GM12875 (cell line): ENCODE measurements at regions not wholly inside any gene's neighbourhood (a gene's known extent, or its start where the extent isn't known, plus 50 kb on each side); places are given as distances from the start of the nearest gene placed in this dataset.

Experiments
- H3K4me3 ChIP-seq: one replicate; pipeline ENCODE4 v1.5.1; 2011; ENCODE audit warnings: low read depth, low read length, control low read depth
- TF ChIP-seq, protein P1 (sequence below): IDR thresholded peaks from 2 replicates; pipeline ENCODE4 v1.5.1; 2011; ENCODE audit warnings: low read depth, mild to moderate bottlenecking, control low read depth, inconsistent platforms, low read length, moderate library complexity, borderline replicate concordance; ENCODE audit not compliant: insufficient read depth

DNA sequence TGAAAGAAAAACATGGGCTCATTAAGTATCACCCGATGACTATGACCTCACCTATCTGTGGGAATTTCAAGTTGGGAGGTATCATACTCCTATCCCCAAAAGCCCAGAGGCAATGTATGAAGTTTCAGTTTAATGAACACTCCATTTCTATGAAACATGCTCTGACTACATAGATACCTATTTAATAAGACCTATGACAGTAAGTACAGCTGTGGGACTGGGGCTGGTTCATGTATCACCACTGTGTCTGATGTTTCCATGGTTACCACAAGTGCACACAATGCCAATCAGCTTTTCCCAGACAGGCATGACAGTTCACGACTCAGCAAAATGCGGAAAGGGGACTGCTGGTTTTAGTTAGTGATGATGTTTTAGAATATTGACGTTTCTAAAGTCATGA, 167.7 kb downstream of the SIPA1L2 start:
- no peak overlapping the region for H3K4me3 ChIP-seq
- TF ChIP-seq, protein P1, sequence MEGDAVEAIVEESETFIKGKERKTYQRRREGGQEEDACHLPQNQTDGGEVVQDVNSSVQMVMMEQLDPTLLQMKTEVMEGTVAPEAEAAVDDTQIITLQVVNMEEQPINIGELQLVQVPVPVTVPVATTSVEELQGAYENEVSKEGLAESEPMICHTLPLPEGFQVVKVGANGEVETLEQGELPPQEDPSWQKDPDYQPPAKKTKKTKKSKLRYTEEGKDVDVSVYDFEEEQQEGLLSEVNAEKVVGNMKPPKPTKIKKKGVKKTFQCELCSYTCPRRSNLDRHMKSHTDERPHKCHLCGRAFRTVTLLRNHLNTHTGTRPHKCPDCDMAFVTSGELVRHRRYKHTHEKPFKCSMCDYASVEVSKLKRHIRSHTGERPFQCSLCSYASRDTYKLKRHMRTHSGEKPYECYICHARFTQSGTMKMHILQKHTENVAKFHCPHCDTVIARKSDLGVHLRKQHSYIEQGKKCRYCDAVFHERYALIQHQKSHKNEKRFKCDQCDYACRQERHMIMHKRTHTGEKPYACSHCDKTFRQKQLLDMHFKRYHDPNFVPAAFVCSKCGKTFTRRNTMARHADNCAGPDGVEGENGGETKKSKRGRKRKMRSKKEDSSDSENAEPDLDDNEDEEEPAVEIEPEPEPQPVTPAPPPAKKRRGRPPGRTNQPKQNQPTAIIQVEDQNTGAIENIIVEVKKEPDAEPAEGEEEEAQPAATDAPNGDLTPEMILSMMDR = no peak

DNA sequence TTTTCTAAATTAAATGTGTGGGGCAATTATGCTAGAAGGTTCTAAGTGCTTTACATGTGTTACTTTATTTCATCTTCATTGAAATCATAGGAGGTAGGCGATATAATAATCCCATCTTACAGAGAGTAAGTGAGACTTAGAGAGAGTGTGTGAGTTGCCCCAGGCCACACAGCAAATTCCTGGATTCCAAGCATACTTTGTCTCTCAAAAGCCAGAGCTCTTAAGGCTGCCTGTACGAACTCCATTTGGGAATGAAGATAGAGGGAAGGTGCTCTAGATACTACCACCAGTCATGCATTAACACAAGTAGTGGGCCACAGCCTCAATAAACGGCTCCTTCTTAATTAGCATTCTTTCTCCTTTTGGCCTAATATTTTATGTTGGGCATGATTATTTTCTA, 170.1 kb downstream of the SIPA1L2 start:
- TF ChIP-seq, protein P1 = no peak
- H3K4me3 ChIP-seq = no peak overlapping the region

DNA sequence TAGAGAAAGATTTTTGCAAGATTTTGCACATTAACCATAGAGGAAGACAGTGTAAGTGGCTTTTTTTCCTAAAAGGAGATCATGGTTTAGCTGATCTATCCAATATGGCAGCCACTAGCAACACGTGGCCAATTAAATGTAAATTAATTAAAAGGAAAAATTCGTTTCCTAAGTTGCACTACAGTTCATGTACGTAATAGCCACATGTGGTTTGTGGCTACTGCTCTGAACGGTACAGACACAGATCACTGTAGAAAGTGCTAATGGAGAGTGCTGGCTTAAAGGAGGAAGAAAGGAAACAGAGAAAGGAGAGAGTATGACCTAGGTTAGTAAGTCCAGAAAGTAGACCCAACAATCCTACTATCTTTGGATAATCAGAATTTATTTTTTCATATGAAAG, 170.8 kb downstream of the SIPA1L2 start:
- H3K4me3 ChIP-seq = no peak overlapping the region
- TF ChIP-seq, protein P1 = no peak

DNA sequence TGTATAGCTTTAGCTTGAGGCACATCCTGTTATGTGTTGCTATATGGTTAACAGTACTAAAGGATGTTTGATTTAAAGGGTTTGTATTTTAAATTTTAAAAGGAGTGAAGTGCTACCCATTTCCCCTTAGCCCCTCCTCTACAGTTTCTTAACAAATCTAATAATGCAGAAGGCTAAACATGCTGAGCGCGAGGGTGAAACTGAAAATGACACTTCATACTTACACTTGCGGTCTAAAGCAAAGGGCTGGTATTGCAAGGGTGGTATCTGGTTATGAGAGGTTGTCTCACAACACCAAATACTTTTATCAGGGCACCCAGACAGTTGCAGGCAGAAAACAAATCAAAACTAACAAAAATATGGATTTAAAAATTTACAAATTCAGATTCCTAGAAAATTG, 172.3 kb downstream of the SIPA1L2 start:
- TF ChIP-seq, protein P1 = no peak
- H3K4me3 ChIP-seq = no peak overlapping the region

DNA sequence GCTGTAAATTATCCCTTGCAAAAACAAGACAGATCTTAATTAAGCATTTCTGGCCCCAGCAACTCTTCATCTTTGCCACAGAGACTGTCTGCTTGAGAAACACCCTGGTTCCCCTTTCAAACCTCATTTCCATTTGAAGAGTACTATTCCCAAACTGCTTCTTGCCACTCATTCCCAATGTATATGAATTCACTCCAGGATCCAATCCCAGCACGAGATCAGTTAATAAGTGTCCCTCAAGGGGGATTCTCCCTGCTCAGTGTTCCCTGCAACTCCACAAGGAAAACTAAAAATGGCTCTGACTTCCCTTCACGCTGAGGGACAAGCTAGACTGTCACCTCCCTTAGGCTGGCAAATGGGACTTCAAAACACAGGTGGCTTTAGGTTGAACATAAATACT, 173.2 kb downstream of the SIPA1L2 start:
- no peak overlapping the region for H3K4me3 ChIP-seq
- TF ChIP-seq, protein P1 = no peak

DNA sequence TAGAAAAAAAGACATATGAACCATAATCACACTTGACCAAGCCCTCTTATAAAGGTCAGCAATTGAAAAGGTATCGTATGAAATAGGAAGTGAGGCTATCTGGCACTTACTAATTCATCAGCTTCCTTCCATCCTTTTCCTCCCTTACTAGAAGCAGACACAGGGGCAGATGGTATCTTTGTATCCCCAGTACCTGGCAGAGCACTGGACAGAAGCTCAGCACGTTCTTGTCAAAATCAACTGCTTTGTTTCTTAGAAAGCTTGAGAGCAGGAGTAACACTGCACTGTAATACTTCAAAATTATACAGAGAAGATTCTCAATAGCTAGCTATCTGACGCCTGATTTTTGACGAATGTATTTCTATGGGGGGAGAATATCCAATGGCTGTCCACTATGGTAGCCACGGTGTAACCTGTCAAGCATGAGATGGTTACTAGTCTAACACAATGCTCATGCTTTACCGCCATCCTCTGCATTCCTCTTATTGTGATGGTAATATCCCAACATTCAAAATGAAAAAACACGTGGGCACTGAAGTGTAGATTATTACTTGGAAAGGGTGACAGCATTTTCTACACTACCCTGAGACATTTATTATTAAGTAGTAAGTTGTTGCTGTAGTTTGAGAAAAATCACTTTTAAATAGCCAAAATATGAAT, 175.6 kb downstream of the SIPA1L2 start:
- H3K4me3 ChIP-seq = no peak overlapping the region
- TF ChIP-seq, protein P1 = no peak

DNA sequence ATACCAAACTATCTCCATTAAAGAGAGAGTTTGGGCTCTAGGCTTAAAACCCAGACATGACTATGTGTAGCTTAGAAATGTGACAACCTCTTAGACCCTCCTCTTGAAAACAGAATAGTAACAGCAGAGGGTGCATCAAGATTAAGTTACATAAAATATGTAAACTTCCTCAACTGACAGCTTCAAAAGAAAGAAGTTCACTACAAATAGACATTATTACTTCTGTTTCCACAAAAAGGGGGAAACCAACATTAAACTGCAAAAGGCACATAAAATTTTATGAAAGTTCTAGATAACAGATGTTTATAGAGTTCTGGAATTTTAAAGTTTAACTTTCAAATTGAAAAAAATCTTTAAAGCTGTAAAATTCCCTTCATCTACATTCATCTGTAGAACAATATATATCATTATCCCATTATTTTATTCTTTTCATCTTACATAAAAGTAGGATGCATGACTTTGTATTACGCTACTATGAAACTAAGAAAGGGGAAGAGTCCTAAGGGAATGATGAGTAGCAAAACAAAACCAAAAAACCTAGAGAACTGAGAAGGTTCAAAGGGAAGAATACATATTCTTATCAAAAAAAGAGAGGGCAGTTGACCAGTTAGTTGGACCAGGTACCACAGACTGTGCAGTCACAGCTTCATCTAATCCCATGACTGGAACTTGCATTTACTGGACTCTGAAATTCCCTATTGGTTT, 177.0 kb downstream of the SIPA1L2 start:
- TF ChIP-seq, protein P1 = no peak
- H3K4me3 ChIP-seq = no peak overlapping the region
